SH-SY5Y (cell line): ENCODE measurements at regions not wholly inside any gene's neighbourhood (a gene's known extent, or its start where the extent isn't known, plus 50 kb on each side); places are given as distances from the start of the nearest gene placed in this dataset.

Experiments used
- GATA2 ChIP-seq: IDR thresholded peaks from 2 replicates; pipeline ENCODE4 v1.6.1; 2011; ENCODE audit warnings: mild to moderate bottlenecking, low read depth, low read length
- GATA3 ChIP-seq: IDR thresholded peaks from 2 replicates; pipeline ENCODE4 v1.6.1; 2011; ENCODE audit warnings: low read depth, mild to moderate bottlenecking, low read length, moderate library complexity

DNA sequence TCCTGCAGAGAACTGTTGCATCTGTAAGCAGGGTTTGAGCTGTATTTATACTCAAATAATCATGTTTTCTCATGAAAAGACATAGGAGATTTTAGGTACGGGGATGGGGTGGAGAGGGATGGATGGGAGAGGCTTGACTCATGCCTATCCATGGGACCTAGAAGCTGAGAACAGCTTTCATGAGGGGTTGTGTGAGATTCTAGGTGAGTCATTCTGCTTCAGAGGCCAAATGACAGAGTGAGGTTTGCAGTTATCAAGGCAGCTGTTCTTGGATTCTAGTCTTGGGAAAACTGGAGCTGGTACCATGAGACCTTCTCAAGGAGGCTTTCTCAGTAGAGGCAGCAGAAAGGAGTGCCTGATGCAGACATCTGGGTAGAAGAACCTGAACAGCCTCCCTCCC lies 746.9 kb downstream of the TYW1 start:
- no peak for TF ChIP-seq GATA2
- no peak for TF ChIP-seq GATA3
